K562 (cell line): ENCODE measurements at regions not wholly inside any gene's neighbourhood (a gene's known extent, or its start where the extent isn't known, plus 50 kb on each side); places are given as distances from the start of the nearest gene placed in this dataset.

Experiments used
- ATAC-seq: fragments of 200-7000 bp; cut with Tn5 transposase; 3 replicates; pipeline ENCODE4 v1.9.1; 2020; ENCODE audit warnings: moderate library complexity
- BruUV-seq: library from RNA; stranded (reverse); fragments of 400-500 nt; replicated peaks from 2 replicates; lab custom pipeline; 2021; lab: Mats Ljungman, UMichigan
- CTCF ChIA-PET: fragments of 300-600 bp; formaldehyde crosslinking; extraction: SDS; loops from one replicate; lab custom pipeline; 2021; ENCODE audit warnings: low intra/inter-chr PET ratio; lab: Yijun Ruan, JAX
- POLR2A ChIA-PET: fragments of 300-600, 350-650 bp; sonication (Branson Sonifier 250); formaldehyde crosslinking; extraction: SDS; loops from one replicate; lab custom pipeline; 2021; ENCODE audit warnings: antibody characterized with exemption, inconsistent platforms; lab: Yijun Ruan, JAX
- DNase-seq, 4 experiments: peaks; one replicate each; pipeline versions ENCODE4 v3.0.0 to v3.0.0-alpha.2; 2011 to 2018; ENCODE audit warnings: low spot score in 3 of 4, mixed read lengths in 3 of 4; ENCODE audit errors: extremely low read depth in 1 of 4
- FAIRE-seq: peaks from 2 replicates; lab custom pipeline; 2011; peaks lifted over from hg19 to GRCh38; lab: Jason Lieb, UNC
- H2AFZ ChIP-seq: 2 replicates; pipeline ENCODE4 v1.6.0; 2011; ENCODE audit warnings: low read depth, low read length, control low read depth, inconsistent platforms
- H3K27ac ChIP-seq: fragments of 200-600 bp; 3 replicates; pipeline ENCODE4 v1.8.0; 2011; ENCODE audit warnings: low read depth, mild to moderate bottlenecking, control low read depth, inconsistent platforms, low read length, moderate library complexity, mixed read lengths; ENCODE audit errors: extremely low read depth
- H3K27me3 ChIP-seq, 2 experiments: fragments of 300-600 bp in 1 of 2; 2 replicates in 1 of 2; 3 replicates in 1 of 2; pipeline versions ENCODE4 v1.6.0 to v1.8.0; 2011; ENCODE audit warnings: inconsistent platforms in 2 of 2, low read length in 2 of 2, mild to moderate bottlenecking in 1 of 2, mixed read lengths in 1 of 2, moderate library complexity in 1 of 2; ENCODE audit not compliant: control insufficient read depth in 2 of 2, insufficient read depth in 2 of 2
- H3K36me3 ChIP-seq: fragments of 300-600 bp; 3 replicates; pipeline ENCODE4 v1.8.0; 2011; ENCODE audit warnings: mild to moderate bottlenecking, low read length, inconsistent platforms; ENCODE audit not compliant: control insufficient read depth, insufficient read depth
- H3K4me1 ChIP-seq, 2 experiments: fragments of 200-600 bp in 1 of 2; replicated peaks in 1 of 2; 2 replicates in 1 of 2; 3 replicates in 1 of 2; pipeline versions ENCODE4 v1.5.1 to v1.8.0; 2011; ENCODE audit warnings: inconsistent platforms in 2 of 2, low read length in 2 of 2, mild to moderate bottlenecking in 1 of 2, mixed read lengths in 1 of 2, moderate library complexity in 1 of 2; ENCODE audit not compliant: control insufficient read depth in 2 of 2, insufficient read depth in 2 of 2
- H3K4me2 ChIP-seq: 2 replicates; pipeline ENCODE4 v1.6.1; 2011; ENCODE audit warnings: low read length, control low read depth, inconsistent platforms, mixed read lengths; ENCODE audit not compliant: insufficient read depth
- H3K4me3 ChIP-seq: fragments of 200-600 bp; sonication (generic), shearing (Covaris generic); 2 replicates; pipeline ENCODE4 v1.5.1; 2016; ENCODE audit warnings: control low read depth, inconsistent platforms
- H3K79me2 ChIP-seq: fragments of 200-600 bp; 3 replicates; pipeline ENCODE4 v1.8.0; 2011; ENCODE audit warnings: low read length, inconsistent platforms; ENCODE audit not compliant: control insufficient read depth, insufficient read depth
- H3K9ac ChIP-seq, 2 experiments: 2 replicates each; pipeline versions ENCODE4 v1.6.0 to v1.6.1; 2011; ENCODE audit warnings: low read depth in 2 of 2, low read length in 2 of 2, control low read depth in 1 of 2, inconsistent platforms in 1 of 2, mild to moderate bottlenecking in 1 of 2, mixed read lengths in 1 of 2; ENCODE audit not compliant: insufficient read depth in 1 of 2
- H3K9me1 ChIP-seq: one replicate; pipeline ENCODE4 v1.6.0; 2011; ENCODE audit warnings: inconsistent platforms, mild to moderate bottlenecking, low read length, moderate library complexity; ENCODE audit not compliant: control insufficient read depth, insufficient read depth
- H3K9me3 ChIP-seq: replicated peaks from 2 replicates; pipeline ENCODE4 v1.5.1; 2011; ENCODE audit warnings: low read depth, low read length, inconsistent platforms; ENCODE audit not compliant: control insufficient read depth, insufficient read depth
- H4K20me1 ChIP-seq: replicated peaks from 2 replicates; pipeline ENCODE4 v1.6.1; 2011; ENCODE audit warnings: low read length, inconsistent platforms, mixed read lengths; ENCODE audit not compliant: control insufficient read depth, insufficient read depth
- E2F3 ChIP-seq: fragments of 250-450 bp; sonication (Bioruptor Pico); IDR thresholded peaks from 2 replicates; pipeline ENCODE4 v1.4.0; 2020; ENCODE audit warnings: mild to moderate bottlenecking
- GATAD2A ChIP-seq: fragments of 450-650 bp; IDR thresholded peaks from 2 replicates; pipeline ENCODE4 v1.6.1; 2017
- GATAD2B ChIP-seq: fragments of 450-650 bp; IDR thresholded peaks from 2 replicates; pipeline ENCODE4 v1.6.1; 2017; ENCODE audit warnings: mild to moderate bottlenecking, borderline replicate concordance
- HIVEP1 ChIP-seq: fragments of 250-450 bp; sonication (Bioruptor Pico); IDR thresholded peaks from 2 replicates; pipeline ENCODE4 v1.4.0; 2020; ENCODE audit warnings: mild to moderate bottlenecking
- JUN ChIP-seq, 2 experiments: sonication (generic) in 1 of 2; formaldehyde crosslinking in 1 of 2; IDR thresholded peaks; 2 replicates each; pipeline versions ENCODE4 v1.6.1 to v1.8.0; 2012 to 2022; ENCODE audit warnings: borderline replicate concordance in 2 of 2, mild to moderate bottlenecking in 2 of 2, improper control_type of control experiment in 1 of 2, low read depth in 1 of 2, low read length in 1 of 2, missing genetic modification reagents in 1 of 2
- KAT7 ChIP-seq: sonication (generic); formaldehyde crosslinking; IDR thresholded peaks from 2 replicates; pipeline ENCODE4 v1.8.0; 2022; ENCODE audit warnings: missing genetic modification reagents, mild to moderate bottlenecking, borderline replicate concordance
- MEF2A ChIP-seq: IDR thresholded peaks from 2 replicates; pipeline ENCODE4 v1.6.1; 2011; ENCODE audit warnings: low read depth, mild to moderate bottlenecking, low read length, moderate library complexity; ENCODE audit not compliant: control insufficient read depth
- NR2F6 ChIP-seq: fragments of 450-650 bp; formaldehyde crosslinking; IDR thresholded peaks from 2 replicates; pipeline ENCODE4 v1.4.0; 2020; ENCODE audit warnings: mild to moderate bottlenecking
- RUNX1 ChIP-seq: sonication (generic); IDR thresholded peaks from 2 replicates; pipeline ENCODE4 v1.6.1; 2016; ENCODE audit warnings: antibody characterized with exemption, low read depth
- SMARCA4 ChIP-seq: fragments of 450-650 bp; IDR thresholded peaks from 2 replicates; pipeline ENCODE4 v1.6.1; 2016
- TAF7 ChIP-seq: fragments of 450-650 bp; IDR thresholded peaks from 2 replicates; pipeline ENCODE4 v1.6.1; 2016; ENCODE audit warnings: missing genetic modification characterization, missing compliant biosample characterization
- ZFP1 ChIP-seq: fragments of 450-650 bp; formaldehyde crosslinking; IDR thresholded peaks from 2 replicates; pipeline ENCODE4 v1.4.0; 2020; ENCODE audit warnings: mild to moderate bottlenecking, mixed read lengths
- ZNF133 ChIP-seq: fragments of 250-450 bp; sonication (Bioruptor Pico); IDR thresholded peaks from 2 replicates; pipeline ENCODE4 v1.4.0; 2020; ENCODE audit warnings: mild to moderate bottlenecking
- ZNF143 ChIP-seq: sonication (generic); formaldehyde crosslinking; IDR thresholded peaks from 2 replicates; pipeline ENCODE4 v1.9.0; 2022; ENCODE audit warnings: mild to moderate bottlenecking, missing genetic modification reagents
- ZNF212 ChIP-seq: fragments of 450-650 bp; formaldehyde crosslinking; IDR thresholded peaks from 2 replicates; pipeline ENCODE4 v1.4.0; 2020; ENCODE audit warnings: mild to moderate bottlenecking
- ZNF76 ChIP-seq: fragments of 250-450 bp; sonication (Bioruptor Pico); IDR thresholded peaks from 2 replicates; pipeline ENCODE4 v1.4.0; 2020; ENCODE audit warnings: mild to moderate bottlenecking, moderate library complexity, borderline replicate concordance
- WGBS: fragments of 100-300 bp; shearing (Covaris generic); methylation state at CpG from one replicate; pipeline ENCODE4 v1.1.6; 2016; ENCODE audit warnings: low coverage, mixed read lengths; ENCODE audit not compliant: insufficient coverage; ENCODE audit errors: missing lambda C conversion rate; 5-methylcytosine and 5-hydroxymethylcytosine counted together
- in situ Hi-C: fragments of 300-500 bp; cut with MboI; formaldehyde crosslinking; loops from 4 replicates; pipeline ENCODE4 v1.15.0; 2018; ENCODE audit warnings: inconsistent platforms, mixed read lengths
- intact Hi-C: fragments of 100-400 bp; cut with micrococcal nuclease; formaldehyde crosslinking; loops from 2 replicates; pipeline ENCODE4 v1.14.2; 2022
- TF ChIP-seq, protein P1 (sequence below): fragments of 250-450 bp; sonication (Bioruptor Pico); IDR thresholded peaks from 2 replicates; pipeline ENCODE4 v1.5.0; 2020; ENCODE audit warnings: mild to moderate bottlenecking, borderline replicate concordance
- TF ChIP-seq, protein P2 (sequence below): sonication (generic); formaldehyde crosslinking; IDR thresholded peaks from 2 replicates; pipeline ENCODE4 v1.8.0; 2022; ENCODE audit warnings: mild to moderate bottlenecking, missing genetic modification reagents

DNA sequence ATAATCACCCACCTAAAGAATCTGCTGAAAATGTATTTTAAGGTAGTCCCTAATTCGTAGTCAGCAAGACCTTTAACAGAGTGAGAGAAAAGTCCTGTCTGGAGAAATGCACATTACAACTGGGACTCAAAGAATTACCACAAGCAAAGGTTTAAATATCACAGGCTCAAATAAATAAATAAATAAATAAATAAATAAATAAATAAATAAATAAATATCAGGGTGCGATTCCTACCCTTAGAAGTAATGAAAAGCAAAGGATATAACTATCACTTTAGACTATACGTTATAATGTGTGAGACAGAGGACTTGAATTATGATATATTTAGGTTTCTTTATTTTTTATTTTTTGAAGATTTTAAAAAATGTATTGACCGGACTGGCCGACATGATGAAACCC lies 522.5 kb upstream of the ATXN7L3B start:
- Histone ChIP-seq H3K79me2 (no peaks in the 10 kb centered on the region), H3K27me3 (no peaks in the 10 kb centered on the region), H2AFZ (no peak overlapping the region), H4K20me1 (no peaks in the 10 kb centered on the region), H3K36me3 (no peaks in the 10 kb centered on the region), H3K4me2 (no peak overlapping the region), H3K9me1 (no peaks in the 10 kb centered on the region), H3K4me1 (no peaks in the 10 kb centered on the region), H3K9me3 (no peaks in the 10 kb centered on the region), H3K27ac (no peak overlapping the region), H3K4me3 (no peak overlapping the region), H3K9ac (no peak overlapping the region)
- intact Hi-C loops (no loop called here), in situ Hi-C loops (loop anchor here (10.0 kb wide), 1 partner anchor 520 kb away; the partner anchor contains the start of gene ATXN7L3B)
- no peak for ATAC-seq
- POLR2A ChIA-PET = no interaction called here
- no peak for DNase-seq
- WGBS = 53% methylated on average over 5 of the region's 5 CpGs
- CTCF ChIA-PET = no interaction called here
- BruUV-seq = no TSS peak
- FAIRE-seq = no peak
- TF ChIP-seq KAT7 (CRISPR knock-in tag) (no peak), SMARCA4 (no peak), MEF2A (no peak), E2F3 (CRISPR knock-in tag) (no peak), ZNF133 (no peak), HIVEP1 (CRISPR knock-in tag) (no peak), JUN (IDR thresholded peaks at IDR 0.05; ENCODE audit: borderline replicate concordance, low read depth, low read length) (no peak), JUN (CRISPR knock-in tag; IDR thresholded peaks at IDR 0.05; ENCODE audit: borderline replicate concordance) (no peak), ZNF76 (CRISPR knock-in tag) (no peak), ZFP1 (CRISPR knock-in tag) (no peak), ZNF143 (CRISPR knock-in tag) (no peak), TAF7 (tag) (no peak), NR2F6 (no peak), ZNF212 (CRISPR knock-in tag) (no peak), RUNX1 (no peak), GATAD2B (no peak), GATAD2A (no peak)
- TF ChIP-seq, protein P1, sequence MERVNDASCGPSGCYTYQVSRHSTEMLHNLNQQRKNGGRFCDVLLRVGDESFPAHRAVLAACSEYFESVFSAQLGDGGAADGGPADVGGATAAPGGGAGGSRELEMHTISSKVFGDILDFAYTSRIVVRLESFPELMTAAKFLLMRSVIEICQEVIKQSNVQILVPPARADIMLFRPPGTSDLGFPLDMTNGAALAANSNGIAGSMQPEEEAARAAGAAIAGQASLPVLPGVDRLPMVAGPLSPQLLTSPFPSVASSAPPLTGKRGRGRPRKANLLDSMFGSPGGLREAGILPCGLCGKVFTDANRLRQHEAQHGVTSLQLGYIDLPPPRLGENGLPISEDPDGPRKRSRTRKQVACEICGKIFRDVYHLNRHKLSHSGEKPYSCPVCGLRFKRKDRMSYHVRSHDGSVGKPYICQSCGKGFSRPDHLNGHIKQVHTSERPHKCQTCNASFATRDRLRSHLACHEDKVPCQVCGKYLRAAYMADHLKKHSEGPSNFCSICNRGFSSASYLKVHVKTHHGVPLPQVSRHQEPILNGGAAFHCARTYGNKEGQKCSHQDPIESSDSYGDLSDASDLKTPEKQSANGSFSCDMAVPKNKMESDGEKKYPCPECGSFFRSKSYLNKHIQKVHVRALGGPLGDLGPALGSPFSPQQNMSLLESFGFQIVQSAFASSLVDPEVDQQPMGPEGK (CRISPR knock-in tag) = no peak
- TF ChIP-seq, protein P2, sequence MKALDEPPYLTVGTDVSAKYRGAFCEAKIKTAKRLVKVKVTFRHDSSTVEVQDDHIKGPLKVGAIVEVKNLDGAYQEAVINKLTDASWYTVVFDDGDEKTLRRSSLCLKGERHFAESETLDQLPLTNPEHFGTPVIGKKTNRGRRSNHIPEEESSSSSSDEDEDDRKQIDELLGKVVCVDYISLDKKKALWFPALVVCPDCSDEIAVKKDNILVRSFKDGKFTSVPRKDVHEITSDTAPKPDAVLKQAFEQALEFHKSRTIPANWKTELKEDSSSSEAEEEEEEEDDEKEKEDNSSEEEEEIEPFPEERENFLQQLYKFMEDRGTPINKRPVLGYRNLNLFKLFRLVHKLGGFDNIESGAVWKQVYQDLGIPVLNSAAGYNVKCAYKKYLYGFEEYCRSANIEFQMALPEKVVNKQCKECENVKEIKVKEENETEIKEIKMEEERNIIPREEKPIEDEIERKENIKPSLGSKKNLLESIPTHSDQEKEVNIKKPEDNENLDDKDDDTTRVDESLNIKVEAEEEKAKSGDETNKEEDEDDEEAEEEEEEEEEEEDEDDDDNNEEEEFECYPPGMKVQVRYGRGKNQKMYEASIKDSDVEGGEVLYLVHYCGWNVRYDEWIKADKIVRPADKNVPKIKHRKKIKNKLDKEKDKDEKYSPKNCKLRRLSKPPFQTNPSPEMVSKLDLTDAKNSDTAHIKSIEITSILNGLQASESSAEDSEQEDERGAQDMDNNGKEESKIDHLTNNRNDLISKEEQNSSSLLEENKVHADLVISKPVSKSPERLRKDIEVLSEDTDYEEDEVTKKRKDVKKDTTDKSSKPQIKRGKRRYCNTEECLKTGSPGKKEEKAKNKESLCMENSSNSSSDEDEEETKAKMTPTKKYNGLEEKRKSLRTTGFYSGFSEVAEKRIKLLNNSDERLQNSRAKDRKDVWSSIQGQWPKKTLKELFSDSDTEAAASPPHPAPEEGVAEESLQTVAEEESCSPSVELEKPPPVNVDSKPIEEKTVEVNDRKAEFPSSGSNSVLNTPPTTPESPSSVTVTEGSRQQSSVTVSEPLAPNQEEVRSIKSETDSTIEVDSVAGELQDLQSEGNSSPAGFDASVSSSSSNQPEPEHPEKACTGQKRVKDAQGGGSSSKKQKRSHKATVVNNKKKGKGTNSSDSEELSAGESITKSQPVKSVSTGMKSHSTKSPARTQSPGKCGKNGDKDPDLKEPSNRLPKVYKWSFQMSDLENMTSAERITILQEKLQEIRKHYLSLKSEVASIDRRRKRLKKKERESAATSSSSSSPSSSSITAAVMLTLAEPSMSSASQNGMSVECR (CRISPR knock-in tag) = no peak
